Natural killer cell (primary cell): ENCODE measurements at regions not wholly inside any gene's neighbourhood (a gene's known extent, or its start where the extent isn't known, plus 50 kb on each side); places are given as distances from the start of the nearest gene placed in this dataset.

ENCODE experiments used
- ATAC-seq, 3 donors: fragments of 150-1000 bp in 2 of 3; fragments of 200-7000 bp in 1 of 3; cut with Tn5 transposase; 1 replicate in 1 of 3; 2 replicates in 2 of 3; pipeline ENCODE4 v1.10.0; 2021; ENCODE audit warnings: mild to moderate bottlenecking in 2 of 3, moderate library complexity in 2 of 3
- DNase-seq, 2 donors: peaks; one replicate each; pipeline versions ENCODE4 v3.0.0 to v3.0.0-alpha.2; 2013 to 2021; ENCODE audit warnings: mixed read lengths in 1 of 2
- H3K27ac ChIP-seq: one replicate; pipeline ENCODE4 v1.5.1; 2013; ENCODE audit warnings: mild to moderate bottlenecking, low read length
- H3K27me3 ChIP-seq: one replicate; pipeline ENCODE4 v1.6.1; 2013; ENCODE audit warnings: low read length; ENCODE audit not compliant: control insufficient read depth, insufficient read depth
- H3K36me3 ChIP-seq: one replicate; pipeline ENCODE4 v1.6.1; 2013; ENCODE audit warnings: low read length; ENCODE audit not compliant: control insufficient read depth, insufficient read depth
- H3K4me1 ChIP-seq: one replicate; pipeline ENCODE4 v1.6.1; 2013; ENCODE audit warnings: low read length; ENCODE audit not compliant: control insufficient read depth, insufficient read depth
- H3K4me3 ChIP-seq: one replicate; pipeline ENCODE4 v1.5.1; 2013; ENCODE audit warnings: low read length
- H3K9me3 ChIP-seq: one replicate; pipeline ENCODE4 v1.6.1; 2013; ENCODE audit warnings: low read length; ENCODE audit not compliant: control insufficient read depth, insufficient read depth
- H3K27ac Mint-ChIP-seq, 2 donors: one replicate each; pipeline ENCODE4 v1.8.0; 2022; ENCODE audit warnings: mild to moderate bottlenecking in 2 of 2, mixed read lengths in 2 of 2, moderate library complexity in 1 of 2
- H3K27me3 Mint-ChIP-seq, 2 donors: one replicate each; pipeline ENCODE4 v1.8.0; 2022; ENCODE audit warnings: low read depth in 2 of 2, mixed read lengths in 2 of 2
- H3K36me3 Mint-ChIP-seq: one replicate; pipeline ENCODE4 v1.8.0; 2022; ENCODE audit warnings: mixed read lengths
- H3K4me1 Mint-ChIP-seq, 2 donors: one replicate each; pipeline ENCODE4 v1.8.0; 2022; ENCODE audit warnings: mixed read lengths in 2 of 2
- H3K4me3 Mint-ChIP-seq: one replicate; pipeline ENCODE4 v1.8.0; 2022; ENCODE audit warnings: mild to moderate bottlenecking, moderate library complexity, mixed read lengths
- H3K9me3 Mint-ChIP-seq, 2 donors: one replicate each; pipeline ENCODE4 v1.8.0; 2022; ENCODE audit warnings: mixed read lengths in 2 of 2
- CTCF ChIP-seq: fragments of 200-600 bp; IDR thresholded peaks from one replicate; pipeline ENCODE4 v1.8.0; 2022; ENCODE audit warnings: antibody characterized with exemption
- WGBS: methylation state at CpG from one replicate; pipeline ENCODE4 v1.1.7; 2013; ENCODE audit warnings: missing lambda C conversion rate; ENCODE audit not compliant: insufficient coverage; 5-methylcytosine and 5-hydroxymethylcytosine counted together
- intact Hi-C: fragments of 100-400 bp; cut with micrococcal nuclease; formaldehyde crosslinking; loops from one replicate; pipeline ENCODE4 v1.14.2; 2022

DNA sequence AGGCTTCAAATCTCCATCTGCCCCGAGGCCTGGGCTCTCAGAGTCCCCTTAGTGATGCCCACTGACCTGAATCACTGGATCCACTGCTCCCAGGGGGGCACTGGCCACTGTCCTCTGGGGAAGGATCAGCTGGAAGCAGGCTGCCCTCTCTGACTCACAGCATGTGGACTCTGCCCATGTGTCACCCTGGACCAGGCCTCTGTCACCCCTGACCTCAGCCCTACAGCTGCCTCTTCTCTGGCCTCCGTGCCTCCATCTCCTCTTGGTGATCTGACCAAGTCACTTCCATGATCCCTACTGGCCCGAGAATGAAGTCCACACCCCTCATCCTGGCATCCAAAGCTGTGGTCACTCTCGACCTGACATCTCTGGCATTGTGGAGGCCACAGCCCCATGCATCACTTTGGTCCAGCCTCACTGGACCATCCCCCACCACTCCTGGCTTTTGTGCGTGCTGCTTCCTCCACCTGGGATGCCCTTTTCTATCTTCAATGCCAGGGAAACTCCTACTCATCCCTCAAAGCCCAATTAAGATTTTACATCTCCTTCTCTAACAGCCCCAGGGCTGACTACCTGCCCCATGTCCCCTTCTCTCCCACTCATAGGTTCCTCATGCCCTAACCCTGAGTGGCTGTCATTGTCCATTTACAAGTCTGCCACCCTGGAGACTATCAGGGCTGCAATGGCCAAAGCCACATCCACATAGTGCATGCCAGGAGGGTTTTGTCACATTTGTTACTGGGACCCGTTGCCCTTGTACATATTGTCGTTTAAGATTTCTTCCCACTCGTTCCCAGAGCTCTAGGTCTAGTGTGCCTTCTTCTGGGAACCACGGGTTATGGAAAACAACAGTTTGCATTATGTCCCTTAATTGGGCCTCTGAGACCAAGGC lies 685.0 kb downstream of the MATN1 start:
- Histone ChIP-seq H3K27ac (no peak overlapping the region), H3K36me3 (no peaks in the 10 kb centered on the region), H3K4me1 (peaks cover 30% of the 10 kb centered on the region), H3K27me3 (no peaks in the 10 kb centered on the region), H3K4me3 (no peak overlapping the region), H3K9me3 (peaks cover 6% of the 10 kb centered on the region)
- intact Hi-C loops: no loop called here
- WGBS: 82% methylated on average over 8 of the region's 9 CpGs
- Mint-ChIP-seq H3K27ac (no peak overlapping the region), H3K9me3 (no peaks in the 10 kb centered on the region), H3K4me3 (no peak overlapping the region), H3K4me1 (peaks cover 16 to 22% of the 10 kb centered on the region in 2 donors), H3K27me3 (peaks cover 2 to 12% of the 10 kb centered on the region in 2 donors), H3K36me3 (no peaks in the 10 kb centered on the region)
- no peak for ATAC-seq
- TF ChIP-seq CTCF: no peak
- no peak for DNase-seq

DNA sequence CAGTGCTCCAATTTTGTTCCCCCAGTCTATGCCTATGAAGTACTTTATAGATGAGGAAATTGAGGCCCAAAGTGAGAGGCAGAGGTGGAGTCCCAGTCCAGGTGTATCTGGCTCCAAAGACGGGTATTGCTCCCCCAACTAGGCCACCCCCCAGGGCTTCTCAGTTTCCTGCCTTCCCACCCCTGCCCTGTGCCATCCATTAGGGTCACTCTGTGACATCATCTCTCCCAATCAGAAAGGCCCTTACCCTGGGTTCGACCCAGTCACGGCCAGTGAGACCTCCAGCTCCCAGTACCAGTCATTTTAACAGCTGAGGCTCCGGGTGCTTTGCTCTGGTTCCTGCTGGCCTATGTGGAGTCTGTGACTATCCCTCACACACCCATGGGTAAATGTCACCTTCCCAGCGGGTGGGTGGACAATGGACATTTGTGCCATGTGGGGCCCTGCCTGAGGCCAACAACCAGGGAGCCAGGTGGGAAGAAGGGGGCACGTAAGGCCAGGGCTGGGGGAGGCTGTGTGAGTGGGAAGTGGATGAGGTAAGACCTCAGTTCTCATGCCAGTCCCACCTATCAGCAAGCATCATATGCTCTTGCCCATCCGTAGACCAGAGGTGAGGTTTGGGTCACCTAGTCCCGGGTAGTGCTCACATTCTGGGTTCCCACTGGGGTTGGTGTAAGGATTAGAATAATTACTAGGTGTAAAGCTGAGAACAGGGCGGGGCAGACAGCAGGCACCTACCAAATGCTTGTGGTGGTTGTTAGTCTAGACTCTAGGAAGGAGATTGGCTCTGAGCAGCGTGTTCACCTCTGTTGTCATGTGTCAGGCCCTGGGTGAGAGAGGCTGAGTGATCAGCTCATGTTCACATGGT lies 685.9 kb downstream of the MATN1 start:
- H3K27ac Mint-ChIP-seq: no peak overlapping the region
- peaks cover 21% of the 10 kb centered on the region for H3K4me1 ChIP-seq
- no peak overlapping the region for H3K27ac ChIP-seq
- H3K36me3 ChIP-seq: no peaks in the 10 kb centered on the region
- H3K4me3 ChIP-seq: no peak overlapping the region
- H3K9me3 ChIP-seq: peaks cover 2% of the 10 kb centered on the region
- DNase-seq (no peak), ATAC-seq (no peak)
- peaks cover 10 to 16% of the 10 kb centered on the region in 2 donors for H3K4me1 Mint-ChIP-seq
- WGBS: 86% methylated on average over 10 of the region's 10 CpGs
- TF ChIP-seq CTCF: no peak
- intact Hi-C loops: no loop called here
- no peaks in the 10 kb centered on the region for H3K36me3 Mint-ChIP-seq
- H3K27me3 ChIP-seq: no peaks in the 10 kb centered on the region
- H3K9me3 Mint-ChIP-seq: peaks cover 0 to 2% of the 10 kb centered on the region in 2 donors
- peaks cover 7 to 15% of the 10 kb centered on the region in 2 donors for H3K27me3 Mint-ChIP-seq
- H3K4me3 Mint-ChIP-seq: no peak overlapping the region

DNA sequence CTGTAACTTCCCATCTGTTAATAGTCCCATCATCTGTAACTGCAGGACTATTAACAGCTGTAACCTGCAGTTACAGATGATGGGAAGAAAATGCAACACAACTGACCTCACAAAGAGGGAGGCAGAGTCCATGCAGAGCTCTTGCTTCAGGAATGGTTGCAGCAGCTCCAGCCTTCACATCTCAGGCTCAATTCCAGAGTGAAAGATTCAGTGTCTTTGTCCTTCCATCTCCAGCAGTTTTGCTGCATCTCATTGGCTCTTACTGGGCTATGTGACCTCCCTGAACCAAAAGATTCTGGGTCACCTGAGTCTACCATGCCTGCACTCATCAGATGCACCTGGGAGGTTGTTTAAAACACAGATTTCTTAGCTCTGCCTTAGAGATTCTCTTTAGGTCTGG lies 686.7 kb downstream of the MATN1 start:
- intact Hi-C loops: no loop called here
- H3K4me1 Mint-ChIP-seq: peaks cover 9 to 11% of the 10 kb centered on the region in 2 donors

More for the DNA sequence above, 686.7 kb downstream of the MATN1 start:
- H3K4me3 Mint-ChIP-seq: no peak overlapping the region
- H3K27me3 ChIP-seq: no peaks in the 10 kb centered on the region
- H3K4me3 ChIP-seq: no peak overlapping the region
- no peak overlapping the region for H3K27ac Mint-ChIP-seq
- ATAC-seq (no peak), DNase-seq (no peak)
- H3K27me3 Mint-ChIP-seq: peaks cover 7 to 16% of the 10 kb centered on the region in 2 donors
- TF ChIP-seq CTCF: no peak
- no peak overlapping the region for H3K27ac ChIP-seq
- H3K4me1 ChIP-seq: peaks cover 13% of the 10 kb centered on the region
- no peaks in the 10 kb centered on the region for H3K9me3 ChIP-seq
- H3K9me3 Mint-ChIP-seq: peaks cover 2% of the 10 kb centered on the region in 2 donors
- H3K36me3 Mint-ChIP-seq: no peaks in the 10 kb centered on the region
- no peaks in the 10 kb centered on the region for H3K36me3 ChIP-seq
